ENCODE measurements at regions not wholly inside any gene's neighbourhood (a gene's known extent, or its start where the extent isn't known, plus 50 kb on each side); places are given as distances from the start of the nearest gene placed in this dataset.

GRCh38 chr3:193754719-193755118 is 161.7 kb downstream of the OPA1 start:
- intact Hi-C loops (cut with DNase I), result no loop called here
- no peak for ATAC-seq
- no peak for DNase-seq

- DNase-seq (no peak), ATAC-seq (no peak)
- intact Hi-C loops (cut with DNase I), result no loop called here
Measured at GRCh38 chr3:193756536-193756935, 163.5 kb downstream of the OPA1 start.

- DNase-seq (no peak), ATAC-seq (no peak)
- intact Hi-C loops (cut with DNase I), result no loop called here
Measured at GRCh38 chr3:193757457-193757856, 164.4 kb downstream of the OPA1 start.

- intact Hi-C loops (cut with DNase I), result no loop called here
- DNase-seq (no peak), ATAC-seq (no peak)
Measured at GRCh38 chr3:193761969-193762368, 169.0 kb downstream of the OPA1 start.

GRCh38 chr3:193762657-193763056 is 169.6 kb downstream of the OPA1 start:
- ATAC-seq (no peak), DNase-seq (no peak)
- intact Hi-C loops (cut with DNase I), result no loop called here

- intact Hi-C loops (cut with DNase I), result no loop called here
- no peak for DNase-seq
- ATAC-seq, result no peak
Measured at GRCh38 chr3:193764959-193765358, 172.0 kb downstream of the OPA1 start.

- DNase-seq (no peak), ATAC-seq (peak in 1 of 2 donors; percentile 50)
- intact Hi-C loops (cut with DNase I), result no loop called here
Measured at GRCh38 chr3:193767353-193768069, 174.5 kb downstream of the OPA1 start.

GRCh38 chr3:193768070-193768394 is 175.0 kb downstream of the OPA1 start:
- peak in 1 of 2 donors; percentile 63 for ATAC-seq
- intact Hi-C loops (cut with DNase I), result no loop called here
- no peak for DNase-seq

GRCh38 chr3:193769437-193769836 is 176.4 kb downstream of the OPA1 start:
- ATAC-seq (no peak), DNase-seq (no peak)
- intact Hi-C loops (cut with DNase I), result no loop called here

- no peak for ATAC-seq
- DNase-seq, result no peak
- intact Hi-C loops (cut with DNase I), result no loop called here
Measured at GRCh38 chr3:193771011-193771652, 178.1 kb downstream of the OPA1 start.

- intact Hi-C loops (cut with DNase I), result no loop called here
- ATAC-seq (no peak), DNase-seq (no peak)
Measured at GRCh38 chr3:193771653-193772421, 178.8 kb downstream of the OPA1 start.

- DNase-seq (no peak), ATAC-seq (no peak)
- intact Hi-C loops (cut with DNase I), result no loop called here
Measured at GRCh38 chr3:193772422-193772763, 179.4 kb downstream of the OPA1 start.

- DNase-seq (no peak), ATAC-seq (no peak)
- intact Hi-C loops (cut with DNase I), result no loop called here
Measured at GRCh38 chr3:193773266-193774220, 180.5 kb downstream of the OPA1 start.

- DNase-seq, result no peak
- ATAC-seq, result no peak
- intact Hi-C loops (cut with DNase I), result no loop called here
Measured at GRCh38 chr3:193774272-193774915, 181.4 kb downstream of the OPA1 start.

- DNase-seq (no peak), ATAC-seq (no peak)
- intact Hi-C loops (cut with DNase I), result no loop called here
Measured at GRCh38 chr3:193774916-193775285, 181.9 kb downstream of the OPA1 start.

- intact Hi-C loops (cut with DNase I), result no loop called here
- DNase-seq (no peak), ATAC-seq (no peak)
Measured at GRCh38 chr3:193775421-193776077, 182.5 kb downstream of the OPA1 start.

- no peak for ATAC-seq
- DNase-seq, result no peak
- intact Hi-C loops (cut with DNase I), result no loop called here
Measured at GRCh38 chr3:193776626-193777358, 183.8 kb downstream of the OPA1 start.

GRCh38 chr3:193777524-193777923 is 184.5 kb downstream of the OPA1 start:
- no peak for ATAC-seq
- no peak for DNase-seq
- intact Hi-C loops (cut with DNase I), result no loop called here
